ENCODE measurements at regions not wholly inside any gene's neighbourhood (a gene's known extent, or its start where the extent isn't known, plus 50 kb on each side); places are given as distances from the start of the nearest gene placed in this dataset.

DNA sequence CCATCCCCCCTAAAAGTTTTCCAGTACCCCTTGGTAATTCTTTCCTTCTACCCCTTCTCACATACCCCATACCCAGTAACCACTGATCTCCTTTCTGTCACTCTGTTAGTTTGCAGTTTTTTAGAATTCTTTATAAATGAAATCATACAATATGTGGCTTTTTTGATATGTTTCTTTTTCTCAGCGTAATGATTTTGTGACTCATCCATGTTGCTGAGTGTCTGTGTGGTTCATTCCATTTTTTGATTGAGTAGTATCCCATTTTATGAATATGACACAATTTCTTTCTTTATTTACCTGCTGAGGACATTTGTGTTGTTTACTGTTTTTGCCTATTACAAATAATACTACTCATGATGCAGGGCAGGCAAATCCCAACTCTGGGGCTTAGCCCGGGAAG, 1605.3 kb downstream of the BRINP3 start:
- Histone ChIP-seq H3K27me3 (replicated peaks; ENCODE audit: insufficient read depth, low read length) (no peaks in the 10 kb centered on the region), H3K27ac (ENCODE audit: low read length) (no peak overlapping the region), H3K4me2 (ENCODE audit: low read depth, low read length) (no peak overlapping the region), H3K79me2 (ENCODE audit: low read length) (no peaks in the 10 kb centered on the region), H3K4me1 (ENCODE audit: low read length) (no peaks in the 10 kb centered on the region), H3K9ac (ENCODE audit: low read length) (no peak overlapping the region), H3K4me3 (ENCODE audit: low read length) (no peak overlapping the region), H4K20me1 (ENCODE audit: insufficient read depth, low read length) (no peaks in the 10 kb centered on the region), H3K36me3 (replicated peaks; ENCODE audit: insufficient read depth, low read length) (no peaks in the 10 kb centered on the region), H3K9me2 (replicated peaks; ENCODE audit: insufficient read depth, low read length) (no peaks in the 10 kb centered on the region), H2AFZ (ENCODE audit: low read length) (no peak overlapping the region), H3K9me3 (replicated peaks; ENCODE audit: insufficient read depth, low read length) (no peaks in the 10 kb centered on the region), H3F3A (ENCODE audit: insufficient read depth, low read length) (no peaks in the 10 kb centered on the region)
- TF ChIP-seq EZH2phosphoT487 (IDR thresholded peaks at IDR 0.05; ENCODE audit: low read length) (no peak), EZH2 (optimal IDR thresholded peaks at IDR 0.05; ENCODE audit: low read depth, low read length) (no peak)
- TF ChIP-seq, protein P1, sequence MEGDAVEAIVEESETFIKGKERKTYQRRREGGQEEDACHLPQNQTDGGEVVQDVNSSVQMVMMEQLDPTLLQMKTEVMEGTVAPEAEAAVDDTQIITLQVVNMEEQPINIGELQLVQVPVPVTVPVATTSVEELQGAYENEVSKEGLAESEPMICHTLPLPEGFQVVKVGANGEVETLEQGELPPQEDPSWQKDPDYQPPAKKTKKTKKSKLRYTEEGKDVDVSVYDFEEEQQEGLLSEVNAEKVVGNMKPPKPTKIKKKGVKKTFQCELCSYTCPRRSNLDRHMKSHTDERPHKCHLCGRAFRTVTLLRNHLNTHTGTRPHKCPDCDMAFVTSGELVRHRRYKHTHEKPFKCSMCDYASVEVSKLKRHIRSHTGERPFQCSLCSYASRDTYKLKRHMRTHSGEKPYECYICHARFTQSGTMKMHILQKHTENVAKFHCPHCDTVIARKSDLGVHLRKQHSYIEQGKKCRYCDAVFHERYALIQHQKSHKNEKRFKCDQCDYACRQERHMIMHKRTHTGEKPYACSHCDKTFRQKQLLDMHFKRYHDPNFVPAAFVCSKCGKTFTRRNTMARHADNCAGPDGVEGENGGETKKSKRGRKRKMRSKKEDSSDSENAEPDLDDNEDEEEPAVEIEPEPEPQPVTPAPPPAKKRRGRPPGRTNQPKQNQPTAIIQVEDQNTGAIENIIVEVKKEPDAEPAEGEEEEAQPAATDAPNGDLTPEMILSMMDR (IDR thresholded peaks at IDR 0.05; ENCODE audit: low read length) = no peak
- no peak for DNase-seq

DNA sequence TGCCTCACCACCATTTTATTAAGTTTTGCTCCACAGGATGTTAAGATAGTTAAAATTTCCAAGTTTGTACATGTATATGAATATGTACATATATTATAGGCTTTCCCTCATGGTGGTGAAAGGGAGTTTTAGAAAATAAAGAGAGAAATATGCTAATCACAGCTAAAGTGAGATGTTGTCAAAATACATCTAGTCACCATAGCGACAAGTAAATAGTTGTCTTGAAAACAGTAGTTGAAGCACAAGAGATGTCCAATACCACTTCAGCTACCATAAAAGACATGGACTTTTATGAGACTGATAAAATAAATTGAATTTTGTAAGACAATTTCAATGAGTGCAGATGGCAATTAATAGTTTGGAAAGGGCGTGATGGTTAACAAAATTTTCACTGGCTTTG, 1600.0 kb downstream of the BRINP3 start:
- Histone ChIP-seq H3K27ac (ENCODE audit: low read length) (no peak overlapping the region), H3K4me3 (ENCODE audit: low read length) (no peak overlapping the region), H3F3A (ENCODE audit: insufficient read depth, low read length) (no peaks in the 10 kb centered on the region), H2AFZ (ENCODE audit: low read length) (no peak overlapping the region), H3K79me2 (ENCODE audit: low read length) (no peaks in the 10 kb centered on the region), H3K9me3 (replicated peaks; ENCODE audit: insufficient read depth, low read length) (no peaks in the 10 kb centered on the region), H3K9me2 (replicated peaks; ENCODE audit: insufficient read depth, low read length) (no peaks in the 10 kb centered on the region), H4K20me1 (ENCODE audit: insufficient read depth, low read length) (no peaks in the 10 kb centered on the region), H3K27me3 (replicated peaks; ENCODE audit: insufficient read depth, low read length) (no peaks in the 10 kb centered on the region), H3K4me2 (ENCODE audit: low read depth, low read length) (no peak overlapping the region), H3K36me3 (replicated peaks; ENCODE audit: insufficient read depth, low read length) (no peaks in the 10 kb centered on the region), H3K4me1 (ENCODE audit: low read length) (no peaks in the 10 kb centered on the region), H3K9ac (ENCODE audit: low read length) (no peak overlapping the region)
- TF ChIP-seq EZH2phosphoT487 (IDR thresholded peaks at IDR 0.05; ENCODE audit: low read length) (no peak), EZH2 (optimal IDR thresholded peaks at IDR 0.05; ENCODE audit: low read depth, low read length) (no peak)
- TF ChIP-seq, protein P1 (IDR thresholded peaks at IDR 0.05; ENCODE audit: low read length) = no peak
- DNase-seq = no peak

DNA sequence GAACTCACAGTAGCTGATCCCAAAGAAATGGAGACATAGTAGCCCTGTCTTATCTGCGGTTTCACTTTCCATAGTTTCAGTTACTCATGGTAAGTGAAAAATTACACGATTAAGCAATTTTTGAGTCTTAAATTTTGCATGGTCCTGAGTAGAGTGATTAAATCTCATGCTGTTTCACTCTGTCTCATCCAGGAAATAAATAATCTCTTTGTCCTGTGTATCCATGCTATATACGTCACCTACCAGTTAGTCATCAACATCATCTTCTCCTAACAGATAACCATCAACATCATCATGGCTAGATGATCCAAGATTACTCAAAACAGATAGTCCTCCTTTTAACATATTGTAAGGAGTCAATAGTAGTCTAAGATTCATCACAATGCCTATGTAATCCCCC, 1589.3 kb downstream of the BRINP3 start:
- no peak overlapping the region for H3K9ac ChIP-seq (ENCODE audit: low read length)
- no peak overlapping the region for H3K4me2 ChIP-seq (ENCODE audit: low read depth, low read length)
- TF ChIP-seq, protein P1 (IDR thresholded peaks at IDR 0.05; ENCODE audit: low read length) = no peak
- no peak for TF ChIP-seq EZH2 (optimal IDR thresholded peaks at IDR 0.05; ENCODE audit: low read depth, low read length)
- TF ChIP-seq EZH2phosphoT487 (IDR thresholded peaks at IDR 0.05; ENCODE audit: low read length) = no peak
- H3K9me2 ChIP-seq (replicated peaks; ENCODE audit: insufficient read depth, low read length) = no peaks in the 10 kb centered on the region
- no peak overlapping the region for H3K27ac ChIP-seq (ENCODE audit: low read length)
- no peaks in the 10 kb centered on the region for H3K36me3 ChIP-seq (replicated peaks; ENCODE audit: insufficient read depth, low read length)
- no peak for DNase-seq
- H3K4me1 ChIP-seq (ENCODE audit: low read length) = no peaks in the 10 kb centered on the region
- H3K9me3 ChIP-seq (replicated peaks; ENCODE audit: insufficient read depth, low read length) = no peaks in the 10 kb centered on the region
- no peaks in the 10 kb centered on the region for H4K20me1 ChIP-seq (ENCODE audit: insufficient read depth, low read length)
- H2AFZ ChIP-seq (ENCODE audit: low read length) = no peak overlapping the region
- H3K4me3 ChIP-seq (ENCODE audit: low read length) = no peak overlapping the region
- H3K79me2 ChIP-seq (ENCODE audit: low read length) = no peaks in the 10 kb centered on the region
- no peaks in the 10 kb centered on the region for H3F3A ChIP-seq (ENCODE audit: insufficient read depth, low read length)
- H3K27me3 ChIP-seq (replicated peaks; ENCODE audit: insufficient read depth, low read length) = no peaks in the 10 kb centered on the region

Data from MM.1S (cell line).